Natural killer cell (primary cell): ENCODE measurements at regions not wholly inside any gene's neighbourhood (a gene's known extent, or its start where the extent isn't known, plus 50 kb on each side); places are given as distances from the start of the nearest gene placed in this dataset.

ENCODE experiments used
- ATAC-seq, 3 donors: fragments of 150-1000 bp in 2 of 3; fragments of 200-7000 bp in 1 of 3; cut with Tn5 transposase; 1 replicate in 1 of 3; 2 replicates in 2 of 3; pipeline ENCODE4 v1.10.0; 2021; ENCODE audit warnings: mild to moderate bottlenecking in 2 of 3, moderate library complexity in 2 of 3
- DNase-seq, 2 donors: peaks; one replicate each; pipeline versions ENCODE4 v3.0.0 to v3.0.0-alpha.2; 2013 to 2021; ENCODE audit warnings: mixed read lengths in 1 of 2
- H3K27ac ChIP-seq: one replicate; pipeline ENCODE4 v1.5.1; 2013; ENCODE audit warnings: mild to moderate bottlenecking, low read length
- H3K27me3 ChIP-seq: one replicate; pipeline ENCODE4 v1.6.1; 2013; ENCODE audit warnings: low read length; ENCODE audit not compliant: control insufficient read depth, insufficient read depth
- H3K36me3 ChIP-seq: one replicate; pipeline ENCODE4 v1.6.1; 2013; ENCODE audit warnings: low read length; ENCODE audit not compliant: control insufficient read depth, insufficient read depth
- H3K4me1 ChIP-seq: one replicate; pipeline ENCODE4 v1.6.1; 2013; ENCODE audit warnings: low read length; ENCODE audit not compliant: control insufficient read depth, insufficient read depth
- H3K4me3 ChIP-seq: one replicate; pipeline ENCODE4 v1.5.1; 2013; ENCODE audit warnings: low read length
- H3K9me3 ChIP-seq: one replicate; pipeline ENCODE4 v1.6.1; 2013; ENCODE audit warnings: low read length; ENCODE audit not compliant: control insufficient read depth, insufficient read depth
- H3K27ac Mint-ChIP-seq, 2 donors: one replicate each; pipeline ENCODE4 v1.8.0; 2022; ENCODE audit warnings: mild to moderate bottlenecking in 2 of 2, mixed read lengths in 2 of 2, moderate library complexity in 1 of 2
- H3K27me3 Mint-ChIP-seq, 2 donors: one replicate each; pipeline ENCODE4 v1.8.0; 2022; ENCODE audit warnings: low read depth in 2 of 2, mixed read lengths in 2 of 2
- H3K36me3 Mint-ChIP-seq: one replicate; pipeline ENCODE4 v1.8.0; 2022; ENCODE audit warnings: mixed read lengths
- H3K4me1 Mint-ChIP-seq, 2 donors: one replicate each; pipeline ENCODE4 v1.8.0; 2022; ENCODE audit warnings: mixed read lengths in 2 of 2
- H3K4me3 Mint-ChIP-seq: one replicate; pipeline ENCODE4 v1.8.0; 2022; ENCODE audit warnings: mild to moderate bottlenecking, moderate library complexity, mixed read lengths
- H3K9me3 Mint-ChIP-seq, 2 donors: one replicate each; pipeline ENCODE4 v1.8.0; 2022; ENCODE audit warnings: mixed read lengths in 2 of 2
- whole genome bisulfite sequencing: methylation state at CpG from one replicate; pipeline ENCODE4 v1.1.7; 2013; ENCODE audit warnings: missing lambda C conversion rate; ENCODE audit not compliant: insufficient coverage; 5-methylcytosine and 5-hydroxymethylcytosine counted together
- intact Hi-C: fragments of 100-400 bp; cut with micrococcal nuclease; formaldehyde crosslinking; loops from one replicate; pipeline ENCODE4 v1.14.2; 2022
- TF ChIP-seq, protein P1 (sequence below): fragments of 200-600 bp; IDR thresholded peaks from one replicate; pipeline ENCODE4 v1.8.0; 2022; ENCODE audit warnings: antibody characterized with exemption

GRCh38 chr7:9029681-9030530, 596.5 kb downstream of the NXPH1 start:
- WGBS: 90% methylated on average over 9 of the region's 9 CpGs
- TF ChIP-seq, protein P1, sequence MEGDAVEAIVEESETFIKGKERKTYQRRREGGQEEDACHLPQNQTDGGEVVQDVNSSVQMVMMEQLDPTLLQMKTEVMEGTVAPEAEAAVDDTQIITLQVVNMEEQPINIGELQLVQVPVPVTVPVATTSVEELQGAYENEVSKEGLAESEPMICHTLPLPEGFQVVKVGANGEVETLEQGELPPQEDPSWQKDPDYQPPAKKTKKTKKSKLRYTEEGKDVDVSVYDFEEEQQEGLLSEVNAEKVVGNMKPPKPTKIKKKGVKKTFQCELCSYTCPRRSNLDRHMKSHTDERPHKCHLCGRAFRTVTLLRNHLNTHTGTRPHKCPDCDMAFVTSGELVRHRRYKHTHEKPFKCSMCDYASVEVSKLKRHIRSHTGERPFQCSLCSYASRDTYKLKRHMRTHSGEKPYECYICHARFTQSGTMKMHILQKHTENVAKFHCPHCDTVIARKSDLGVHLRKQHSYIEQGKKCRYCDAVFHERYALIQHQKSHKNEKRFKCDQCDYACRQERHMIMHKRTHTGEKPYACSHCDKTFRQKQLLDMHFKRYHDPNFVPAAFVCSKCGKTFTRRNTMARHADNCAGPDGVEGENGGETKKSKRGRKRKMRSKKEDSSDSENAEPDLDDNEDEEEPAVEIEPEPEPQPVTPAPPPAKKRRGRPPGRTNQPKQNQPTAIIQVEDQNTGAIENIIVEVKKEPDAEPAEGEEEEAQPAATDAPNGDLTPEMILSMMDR: no peak
- Mint-ChIP-seq H3K4me3 (no peak overlapping the region), H3K4me1 (no peaks in the 10 kb centered on the region), H3K27ac (no peak overlapping the region), H3K9me3 (peaks cover 16 to 21% of the 10 kb centered on the region in 2 donors), H3K36me3 (no peaks in the 10 kb centered on the region), H3K27me3 (no peaks in the 10 kb centered on the region)
- H3K9me3 ChIP-seq: peaks cover 3% of the 10 kb centered on the region
- no peaks in the 10 kb centered on the region for H3K27me3 ChIP-seq
- no peaks in the 10 kb centered on the region for H3K36me3 ChIP-seq
- no peak overlapping the region for H3K27ac ChIP-seq
- no peak for DNase-seq
- intact Hi-C loops: no loop called here
- ATAC-seq: no peak
- no peak overlapping the region for H3K4me3 ChIP-seq
- H3K4me1 ChIP-seq: no peaks in the 10 kb centered on the region

- H3K9me3 ChIP-seq: peaks cover 3% of the 10 kb centered on the region
- H3K4me3 ChIP-seq: no peak overlapping the region
- no peak overlapping the region for H3K27ac Mint-ChIP-seq
- peaks cover 18 to 24% of the 10 kb centered on the region in 2 donors for H3K9me3 Mint-ChIP-seq
- ATAC-seq: no peak
- WGBS: 100% methylated on average over 1 of the region's 2 CpGs
- TF ChIP-seq, protein P1: no peak
- H3K36me3 Mint-ChIP-seq: no peaks in the 10 kb centered on the region
- no peaks in the 10 kb centered on the region for H3K4me1 ChIP-seq
- no peaks in the 10 kb centered on the region for H3K27me3 ChIP-seq
- no peak overlapping the region for H3K4me3 Mint-ChIP-seq
- no peak for DNase-seq
- no peaks in the 10 kb centered on the region for H3K27me3 Mint-ChIP-seq
- no peak overlapping the region for H3K27ac ChIP-seq
- no peaks in the 10 kb centered on the region for H3K4me1 Mint-ChIP-seq
- no peaks in the 10 kb centered on the region for H3K36me3 ChIP-seq
- intact Hi-C loops: no loop called here
These were observed 597.6 kb downstream of the NXPH1 start for GRCh38 chr7:9030976-9031375.

GRCh38 chr7:9031386-9031785, 598.0 kb downstream of the NXPH1 start:
- intact Hi-C loops: no loop called here
- Histone ChIP-seq H3K4me1 (no peaks in the 10 kb centered on the region), H3K27ac (no peak overlapping the region), H3K4me3 (no peak overlapping the region), H3K9me3 (peaks cover 3% of the 10 kb centered on the region), H3K36me3 (no peaks in the 10 kb centered on the region), H3K27me3 (no peaks in the 10 kb centered on the region)
- no peak overlapping the region for H3K4me3 Mint-ChIP-seq
- TF ChIP-seq, protein P1: no peak
- H3K4me1 Mint-ChIP-seq: no peaks in the 10 kb centered on the region
- DNase-seq: no peak
- peaks cover 18 to 22% of the 10 kb centered on the region in 2 donors for H3K9me3 Mint-ChIP-seq
- ATAC-seq: no peak
- H3K27ac Mint-ChIP-seq: no peak overlapping the region
- WGBS: 87% methylated on average over 4 of the region's 4 CpGs
- no peaks in the 10 kb centered on the region for H3K27me3 Mint-ChIP-seq
- H3K36me3 Mint-ChIP-seq: no peaks in the 10 kb centered on the region

GRCh38 chr7:9036080-9036479, 602.7 kb downstream of the NXPH1 start:
- H3K27me3 Mint-ChIP-seq: no peaks in the 10 kb centered on the region
- no peaks in the 10 kb centered on the region for H3K4me1 Mint-ChIP-seq
- no peak for ATAC-seq
- 80% methylated on average over 1 of the region's 3 CpGs for WGBS
- no peak overlapping the region for H3K4me3 Mint-ChIP-seq
- H3K27ac Mint-ChIP-seq: no peak overlapping the region
- H3K4me1 ChIP-seq: no peaks in the 10 kb centered on the region
- no peaks in the 10 kb centered on the region for H3K27me3 ChIP-seq
- peaks cover 7 to 12% of the 10 kb centered on the region in 2 donors for H3K9me3 Mint-ChIP-seq
- no peaks in the 10 kb centered on the region for H3K36me3 ChIP-seq
- no peaks in the 10 kb centered on the region for H3K9me3 ChIP-seq
- H3K27ac ChIP-seq: no peak overlapping the region
- TF ChIP-seq, protein P1: no peak
- intact Hi-C loops: no loop called here
- DNase-seq: no peak
- H3K4me3 ChIP-seq: no peak overlapping the region
- no peaks in the 10 kb centered on the region for H3K36me3 Mint-ChIP-seq
